ENCODE measurements at regions not wholly inside any gene's neighbourhood (a gene's known extent, or its start where the extent isn't known, plus 50 kb on each side); places are given as distances from the start of the nearest gene placed in this dataset.

DNA sequence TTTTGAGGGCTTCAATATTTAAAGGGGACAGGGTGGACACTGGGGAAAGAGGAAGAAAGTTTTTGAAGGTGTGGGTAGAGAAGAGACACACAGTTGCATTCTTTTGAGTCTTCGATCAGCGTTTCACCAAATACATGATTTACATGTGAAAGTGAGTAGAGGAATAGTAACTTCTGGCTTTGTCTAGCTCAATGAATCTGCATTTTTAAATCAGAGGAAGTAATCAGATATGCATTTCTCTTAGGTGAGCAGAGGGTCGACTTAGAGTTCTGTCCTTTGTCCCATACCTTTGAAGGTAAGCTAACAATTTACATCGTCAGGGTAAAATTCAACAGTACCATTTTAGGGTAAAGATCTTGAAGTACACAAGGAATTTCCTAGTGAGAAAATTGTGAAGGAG, 406.4 kb upstream of the ZNF462 start:
- DNase-seq (no peak), ATAC-seq (no peak)
- H3K79me2 ChIP-seq (ENCODE audit: low read length), result no peaks in the 10 kb centered on the region
- no peaks in the 10 kb centered on the region for H3K36me3 ChIP-seq (ENCODE audit: low read depth, low read length)
- no TSS peak for BruUV-seq (replicated peaks)
- H3K4me3 ChIP-seq (ENCODE audit: low read length), result no peak overlapping the region
- ChIA-PET CTCF (no interaction called here), POLR2A (ENCODE audit: unreplicated experiment) (no interaction called here)
- no peaks in the 10 kb centered on the region for H3K9me3 ChIP-seq (ENCODE audit: low read length)
- TF ChIP-seq EZH2phosphoT487 (IDR thresholded peaks at IDR 0.05; ENCODE audit: borderline replicate concordance, low read length) (no peak), CTCF (conservative IDR thresholded peaks at IDR 0.05; ENCODE audit: low read depth, low read length) (no peak), EZH2 (IDR thresholded peaks at IDR 0.05; ENCODE audit: low read length, unreplicated experiment) (no peak)
- no peak overlapping the region for H3K4me2 ChIP-seq (ENCODE audit: low read length)
- H3K9ac ChIP-seq (ENCODE audit: low read length), result no peak overlapping the region
- no peaks in the 10 kb centered on the region for H3K4me1 ChIP-seq (ENCODE audit: insufficient read depth, low read length)
- no peaks in the 10 kb centered on the region for H3K9me2 ChIP-seq (replicated peaks; ENCODE audit: low read length)
- intact Hi-C loops (cut with micrococcal nuclease), result no loop called here
- no peaks in the 10 kb centered on the region for H4K20me1 ChIP-seq (ENCODE audit: low read length)
- H2AFZ ChIP-seq (ENCODE audit: low read length), result no peak overlapping the region
- H3F3A ChIP-seq (ENCODE audit: low read length, unreplicated experiment), result no peaks in the 10 kb centered on the region
- H3K27ac ChIP-seq (ENCODE audit: low read length), result no peak overlapping the region
- no peaks in the 10 kb centered on the region for H3K27me3 ChIP-seq (ENCODE audit: low read length)

DNA sequence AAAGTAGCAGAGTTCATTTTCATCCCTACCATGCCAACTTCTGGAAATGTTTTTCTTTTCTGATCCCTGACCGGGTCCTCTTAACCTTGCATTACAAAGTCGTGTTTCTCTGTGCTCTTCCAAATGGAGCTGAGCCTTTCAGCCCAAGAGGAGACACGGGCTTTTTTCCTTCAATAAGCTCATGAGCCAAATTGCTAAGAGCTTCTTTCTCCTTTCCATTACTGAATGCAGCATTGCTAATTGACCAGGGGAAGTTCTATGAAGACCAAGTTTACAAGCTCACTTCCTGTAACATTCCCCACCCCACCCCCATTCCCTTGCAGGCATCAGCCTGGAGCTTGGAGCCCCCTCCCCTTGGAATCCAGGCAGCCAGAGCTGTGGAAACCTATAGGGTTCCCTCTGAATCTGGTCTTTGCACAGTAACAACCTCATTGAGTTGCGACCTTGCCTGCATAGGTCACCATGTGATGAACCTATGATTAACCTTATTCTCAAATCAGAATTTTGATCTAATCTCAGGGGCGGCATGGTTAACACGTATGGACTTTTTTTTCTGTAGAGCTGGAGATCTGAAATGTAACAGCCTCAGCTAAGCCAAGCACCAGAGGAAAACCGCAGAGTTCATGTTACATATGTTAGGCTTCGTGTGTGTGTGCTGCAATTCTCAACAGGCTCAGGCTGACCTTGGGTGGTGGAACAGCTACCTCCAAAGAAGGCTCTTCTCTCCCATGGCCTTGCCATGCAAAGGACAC, 395.7 kb upstream of the ZNF462 start:
- no TSS peak for BruUV-seq (replicated peaks)
- H3K79me2 ChIP-seq (ENCODE audit: low read length), result no peaks in the 10 kb centered on the region
- H3F3A ChIP-seq (ENCODE audit: low read length, unreplicated experiment), result no peaks in the 10 kb centered on the region
- ChIA-PET CTCF (no interaction called here), POLR2A (ENCODE audit: unreplicated experiment) (interaction anchor here (0.7 kb wide), 1 partner anchor 135 kb away, joined by 3 read pairs; no protein-coding TSS in a partner anchor)
- no peaks in the 10 kb centered on the region for H4K20me1 ChIP-seq (ENCODE audit: low read length)
- H3K9ac ChIP-seq (ENCODE audit: low read length), result no peak overlapping the region
- H3K27me3 ChIP-seq (ENCODE audit: low read length), result no peaks in the 10 kb centered on the region
- H3K9me3 ChIP-seq (ENCODE audit: low read length), result no peaks in the 10 kb centered on the region
- H3K4me2 ChIP-seq (ENCODE audit: low read length), result no peak overlapping the region
- no peak overlapping the region for H2AFZ ChIP-seq (ENCODE audit: low read length)
- no peaks in the 10 kb centered on the region for H3K9me2 ChIP-seq (replicated peaks; ENCODE audit: low read length)
- DNase-seq (no peak), ATAC-seq (no peak)
- H3K27ac ChIP-seq (ENCODE audit: low read length), result no peak overlapping the region
- TF ChIP-seq CTCF (conservative IDR thresholded peaks at IDR 0.05; ENCODE audit: low read depth, low read length) (no peak), EZH2 (IDR thresholded peaks at IDR 0.05; ENCODE audit: low read length, unreplicated experiment) (no peak), EZH2phosphoT487 (IDR thresholded peaks at IDR 0.05; ENCODE audit: borderline replicate concordance, low read length) (no peak)
- intact Hi-C loops (cut with micrococcal nuclease), result no loop called here
- no peaks in the 10 kb centered on the region for H3K36me3 ChIP-seq (ENCODE audit: low read depth, low read length)
- H3K4me3 ChIP-seq (ENCODE audit: low read length), result no peak overlapping the region
- H3K4me1 ChIP-seq (ENCODE audit: insufficient read depth, low read length), result no peaks in the 10 kb centered on the region

DNA sequence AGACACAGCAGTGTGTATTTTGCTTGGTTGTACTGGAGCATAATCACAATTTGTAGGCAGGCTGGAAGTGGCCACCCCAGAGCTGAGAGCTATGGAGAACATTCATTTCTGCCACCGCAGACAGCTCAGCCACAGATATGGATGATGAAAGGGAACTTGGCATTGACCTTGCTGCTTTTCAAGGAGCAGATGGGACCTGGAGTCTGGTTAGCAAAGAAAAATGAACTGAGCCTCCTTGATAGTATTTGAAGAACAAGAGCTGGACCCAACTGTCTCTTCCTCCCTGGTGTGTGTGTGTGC, 395.2 kb upstream of the ZNF462 start:
- no peaks in the 10 kb centered on the region for H3K36me3 ChIP-seq (ENCODE audit: low read depth, low read length)
- no peaks in the 10 kb centered on the region for H3K9me3 ChIP-seq (ENCODE audit: low read length)
- H4K20me1 ChIP-seq (ENCODE audit: low read length), result no peaks in the 10 kb centered on the region
- H3K79me2 ChIP-seq (ENCODE audit: low read length), result no peaks in the 10 kb centered on the region
- no TSS peak for BruUV-seq (replicated peaks)
- H3K4me1 ChIP-seq (ENCODE audit: insufficient read depth, low read length), result no peaks in the 10 kb centered on the region
- CTCF ChIA-PET, result no interaction called here
- H3K9me2 ChIP-seq (replicated peaks; ENCODE audit: low read length), result no peaks in the 10 kb centered on the region
- H3K4me3 ChIP-seq (ENCODE audit: low read length), result no peak overlapping the region
- POLR2A ChIA-PET (ENCODE audit: unreplicated experiment), result no interaction called here
- H3K9ac ChIP-seq (ENCODE audit: low read length), result no peak overlapping the region
- DNase-seq (no peak), ATAC-seq (no peak)
- no peaks in the 10 kb centered on the region for H3K27me3 ChIP-seq (ENCODE audit: low read length)
- no peak overlapping the region for H3K4me2 ChIP-seq (ENCODE audit: low read length)
- TF ChIP-seq EZH2phosphoT487 (IDR thresholded peaks at IDR 0.05; ENCODE audit: borderline replicate concordance, low read length) (no peak), CTCF (conservative IDR thresholded peaks at IDR 0.05; ENCODE audit: low read depth, low read length) (no peak), EZH2 (IDR thresholded peaks at IDR 0.05; ENCODE audit: low read length, unreplicated experiment) (no peak)
- no peak overlapping the region for H2AFZ ChIP-seq (ENCODE audit: low read length)
- intact Hi-C loops (cut with micrococcal nuclease), result no loop called here
- no peak overlapping the region for H3K27ac ChIP-seq (ENCODE audit: low read length)
- H3F3A ChIP-seq (ENCODE audit: low read length, unreplicated experiment), result no peaks in the 10 kb centered on the region
